ENCODE measurements at regions not wholly inside any gene's neighbourhood (a gene's known extent, or its start where the extent isn't known, plus 50 kb on each side); places are given as distances from the start of the nearest gene placed in this dataset.

DNA sequence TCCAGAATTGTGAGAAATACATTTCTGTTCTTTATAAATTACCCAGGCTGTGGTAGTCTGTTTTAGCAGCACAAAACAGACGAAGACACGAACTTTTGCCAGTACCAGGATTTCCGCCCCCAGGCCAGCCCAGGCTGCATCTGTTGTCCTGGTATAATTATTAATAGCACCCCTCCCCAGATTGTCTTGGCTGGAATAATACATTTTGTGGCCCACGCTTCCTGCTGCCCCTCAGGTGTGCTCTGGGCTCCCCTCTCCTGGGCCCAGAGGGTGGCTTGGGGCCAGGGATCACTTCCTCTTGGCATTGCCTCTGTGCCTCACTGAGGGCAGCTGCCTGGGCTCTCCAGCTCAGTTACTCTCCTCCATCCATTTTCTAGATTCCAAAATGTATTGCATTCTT is 102.1 kb upstream of the HS6ST1 start:
- CTCF ChIA-PET: no interaction called here
- TF ChIP-seq ZNF138 (CRISPR knock-in tag; conservative IDR thresholded peaks at IDR 0.05) (no peak), ZBTB21 (CRISPR knock-in tag; IDR thresholded peaks at IDR 0.05; ENCODE audit: borderline replicate concordance) (no peak), NR2C2 (CRISPR knock-in tag; IDR thresholded peaks at IDR 0.05) (no peak), ESRRA (CRISPR knock-in tag; IDR thresholded peaks at IDR 0.05; ENCODE audit: borderline replicate concordance) (no peak), EMX1 (CRISPR knock-in tag; IDR thresholded peaks at IDR 0.05) (no peak), ZNF423 (CRISPR knock-in tag; IDR thresholded peaks at IDR 0.05) (no peak), NR3C1 (CRISPR knock-in tag; conservative IDR thresholded peaks at IDR 0.05; ENCODE audit: low read depth) (no peak), SMAD4 (CRISPR knock-in tag; IDR thresholded peaks at IDR 0.05) (no peak), FOXJ3 (CRISPR knock-in tag; IDR thresholded peaks at IDR 0.05; ENCODE audit: borderline replicate concordance) (no peak), MYBL2 (CRISPR knock-in tag; IDR thresholded peaks at IDR 0.05) (no peak)
- TF ChIP-seq, protein P1, sequence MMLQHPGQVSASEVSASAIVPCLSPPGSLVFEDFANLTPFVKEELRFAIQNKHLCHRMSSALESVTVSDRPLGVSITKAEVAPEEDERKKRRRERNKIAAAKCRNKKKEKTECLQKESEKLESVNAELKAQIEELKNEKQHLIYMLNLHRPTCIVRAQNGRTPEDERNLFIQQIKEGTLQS (CRISPR knock-in tag; conservative IDR thresholded peaks at IDR 0.05): no peak
- TF ChIP-seq, protein P2, sequence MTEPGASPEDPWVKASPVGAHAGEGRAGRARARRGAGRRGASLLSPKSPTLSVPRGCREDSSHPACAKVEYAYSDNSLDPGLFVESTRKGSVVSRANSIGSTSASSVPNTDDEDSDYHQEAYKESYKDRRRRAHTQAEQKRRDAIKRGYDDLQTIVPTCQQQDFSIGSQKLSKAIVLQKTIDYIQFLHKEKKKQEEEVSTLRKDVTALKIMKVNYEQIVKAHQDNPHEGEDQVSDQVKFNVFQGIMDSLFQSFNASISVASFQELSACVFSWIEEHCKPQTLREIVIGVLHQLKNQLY (CRISPR knock-in tag; IDR thresholded peaks at IDR 0.05): no peak
- TF ChIP-seq, protein P3, sequence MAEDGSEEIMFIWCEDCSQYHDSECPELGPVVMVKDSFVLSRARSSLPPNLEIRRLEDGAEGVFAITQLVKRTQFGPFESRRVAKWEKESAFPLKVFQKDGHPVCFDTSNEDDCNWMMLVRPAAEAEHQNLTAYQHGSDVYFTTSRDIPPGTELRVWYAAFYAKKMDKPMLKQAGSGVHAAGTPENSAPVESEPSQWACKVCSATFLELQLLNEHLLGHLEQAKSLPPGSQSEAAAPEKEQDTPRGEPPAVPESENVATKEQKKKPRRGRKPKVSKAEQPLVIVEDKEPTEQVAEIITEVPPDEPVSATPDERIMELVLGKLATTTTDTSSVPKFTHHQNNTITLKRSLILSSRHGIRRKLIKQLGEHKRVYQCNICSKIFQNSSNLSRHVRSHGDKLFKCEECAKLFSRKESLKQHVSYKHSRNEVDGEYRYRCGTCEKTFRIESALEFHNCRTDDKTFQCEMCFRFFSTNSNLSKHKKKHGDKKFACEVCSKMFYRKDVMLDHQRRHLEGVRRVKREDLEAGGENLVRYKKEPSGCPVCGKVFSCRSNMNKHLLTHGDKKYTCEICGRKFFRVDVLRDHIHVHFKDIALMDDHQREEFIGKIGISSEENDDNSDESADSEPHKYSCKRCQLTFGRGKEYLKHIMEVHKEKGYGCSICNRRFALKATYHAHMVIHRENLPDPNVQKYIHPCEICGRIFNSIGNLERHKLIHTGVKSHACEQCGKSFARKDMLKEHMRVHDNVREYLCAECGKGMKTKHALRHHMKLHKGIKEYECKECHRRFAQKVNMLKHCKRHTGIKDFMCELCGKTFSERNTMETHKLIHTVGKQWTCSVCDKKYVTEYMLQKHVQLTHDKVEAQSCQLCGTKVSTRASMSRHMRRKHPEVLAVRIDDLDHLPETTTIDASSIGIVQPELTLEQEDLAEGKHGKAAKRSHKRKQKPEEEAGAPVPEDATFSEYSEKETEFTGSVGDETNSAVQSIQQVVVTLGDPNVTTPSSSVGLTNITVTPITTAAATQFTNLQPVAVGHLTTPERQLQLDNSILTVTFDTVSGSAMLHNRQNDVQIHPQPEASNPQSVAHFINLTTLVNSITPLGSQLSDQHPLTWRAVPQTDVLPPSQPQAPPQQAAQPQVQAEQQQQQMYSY (CRISPR knock-in tag; IDR thresholded peaks at IDR 0.05): no peak
- Mint-ChIP-seq H3K36me3 (peaks cover 22% of the 10 kb centered on the region), H3K9me3 (peaks cover 27% of the 10 kb centered on the region), H3K4me3 (no peak overlapping the region), H3K27me3 (ENCODE audit: low read depth) (peaks cover 7% of the 10 kb centered on the region), H3K27ac (no peak overlapping the region), H3K4me1 (peaks cover 5% of the 10 kb centered on the region)
- no peak for ATAC-seq
- POLR2A ChIA-PET: no interaction called here
- DNase-seq (ENCODE audit: low spot score): no peak

DNA sequence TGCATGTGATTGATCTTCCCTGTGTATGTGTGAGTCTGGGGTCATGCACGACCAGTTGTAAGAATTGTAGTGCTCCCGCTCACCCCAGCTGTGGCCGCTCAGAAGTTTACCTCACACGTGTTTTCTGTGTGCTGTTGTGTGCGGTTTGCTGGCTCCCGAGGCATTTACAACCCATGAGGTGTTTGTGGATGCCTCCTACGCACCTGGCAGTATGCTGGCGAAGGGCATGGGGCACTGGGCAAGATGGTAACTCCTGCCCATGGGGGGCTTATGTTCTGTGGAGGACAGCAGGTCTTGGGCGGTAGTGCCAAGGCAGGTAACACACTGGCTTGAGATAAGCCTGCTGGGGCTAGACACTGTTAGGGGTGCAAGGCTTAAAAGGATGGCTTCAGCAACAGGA is 102.6 kb upstream of the HS6ST1 start:
- peaks cover 18% of the 10 kb centered on the region for H3K36me3 Mint-ChIP-seq
- H3K9me3 Mint-ChIP-seq: peaks cover 22% of the 10 kb centered on the region
- no peak overlapping the region for H3K27ac Mint-ChIP-seq
- TF ChIP-seq, protein P4, sequence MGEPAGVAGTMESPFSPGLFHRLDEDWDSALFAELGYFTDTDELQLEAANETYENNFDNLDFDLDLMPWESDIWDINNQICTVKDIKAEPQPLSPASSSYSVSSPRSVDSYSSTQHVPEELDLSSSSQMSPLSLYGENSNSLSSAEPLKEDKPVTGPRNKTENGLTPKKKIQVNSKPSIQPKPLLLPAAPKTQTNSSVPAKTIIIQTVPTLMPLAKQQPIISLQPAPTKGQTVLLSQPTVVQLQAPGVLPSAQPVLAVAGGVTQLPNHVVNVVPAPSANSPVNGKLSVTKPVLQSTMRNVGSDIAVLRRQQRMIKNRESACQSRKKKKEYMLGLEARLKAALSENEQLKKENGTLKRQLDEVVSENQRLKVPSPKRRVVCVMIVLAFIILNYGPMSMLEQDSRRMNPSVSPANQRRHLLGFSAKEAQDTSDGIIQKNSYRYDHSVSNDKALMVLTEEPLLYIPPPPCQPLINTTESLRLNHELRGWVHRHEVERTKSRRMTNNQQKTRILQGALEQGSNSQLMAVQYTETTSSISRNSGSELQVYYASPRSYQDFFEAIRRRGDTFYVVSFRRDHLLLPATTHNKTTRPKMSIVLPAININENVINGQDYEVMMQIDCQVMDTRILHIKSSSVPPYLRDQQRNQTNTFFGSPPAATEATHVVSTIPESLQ (CRISPR knock-in tag; IDR thresholded peaks at IDR 0.05): no peak
- TF ChIP-seq, protein P5, sequence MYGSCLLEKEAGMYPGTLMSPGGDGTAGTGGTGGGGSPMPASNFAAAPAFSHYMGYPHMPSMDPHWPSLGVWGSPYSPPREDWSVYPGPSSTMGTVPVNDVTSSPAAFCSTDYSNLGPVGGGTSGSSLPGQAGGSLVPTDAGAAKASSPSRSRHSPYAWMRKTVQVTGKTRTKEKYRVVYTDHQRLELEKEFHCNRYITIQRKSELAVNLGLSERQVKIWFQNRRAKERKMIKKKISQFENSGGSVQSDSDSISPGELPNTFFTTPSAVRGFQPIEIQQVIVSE (CRISPR knock-in tag; IDR thresholded peaks at IDR 0.05; ENCODE audit: borderline replicate concordance): no peak
- TF ChIP-seq OVOL2 (CRISPR knock-in tag; IDR thresholded peaks at IDR 0.05; ENCODE audit: borderline replicate concordance) (no peak), ZNF317 (CRISPR knock-in tag; IDR thresholded peaks at IDR 0.05; ENCODE audit: borderline replicate concordance, low read depth) (no peak)
- no peak overlapping the region for H3K4me3 Mint-ChIP-seq
- ChIA-PET POLR2A (no interaction called here), CTCF (no interaction called here)
- DNase-seq (ENCODE audit: low spot score) (no peak), ATAC-seq (no peak)
- peaks cover under 1% of the 10 kb centered on the region; the same call in 1 of the 2 replicates for H3K4me1 Mint-ChIP-seq
- peaks cover 7% of the 10 kb centered on the region for H3K27me3 Mint-ChIP-seq (ENCODE audit: low read depth)
